ENCODE measurements at regions not wholly inside any gene's neighbourhood (a gene's known extent, or its start where the extent isn't known, plus 50 kb on each side); places are given as distances from the start of the nearest gene placed in this dataset.

DNA sequence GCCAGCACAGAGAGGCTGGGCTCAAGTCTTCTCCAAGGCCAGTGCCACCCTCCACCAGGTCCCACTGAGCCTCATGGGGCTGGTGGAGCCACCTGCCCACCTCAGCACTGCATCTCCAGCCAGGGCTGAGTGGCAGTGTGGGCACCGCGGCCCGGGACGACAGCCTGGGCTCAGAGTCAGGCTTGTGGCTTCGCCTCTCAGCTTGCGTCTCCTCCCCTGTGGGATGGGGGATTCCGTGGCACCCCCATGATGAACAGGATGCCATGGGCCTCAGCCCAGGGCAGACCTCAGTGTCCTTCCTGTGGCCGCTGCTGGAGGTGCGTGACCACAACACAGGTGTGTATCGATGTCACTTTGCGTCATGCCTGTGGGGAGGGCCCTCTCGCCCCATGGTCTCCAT, 136.4 kb upstream of the PPP1R26 start:
- no peak for TF ChIP-seq CTCF (IDR thresholded peaks at IDR 0.05; ENCODE audit: insufficient read depth, missing control alignments)
- no peak for FAIRE-seq

GRCh38 chr9:135343837-135344522, 135.6 kb upstream of the PPP1R26 start:
- TF ChIP-seq CTCF (IDR thresholded peaks at IDR 0.05; ENCODE audit: insufficient read depth, missing control alignments): peak; percentile 82
- DNase-seq (ENCODE audit: insufficient read length, low spot score): peak; percentile 73
- no peak for FAIRE-seq

More for the DNA sequence above, 136.4 kb upstream of the PPP1R26 start:
- DNase-seq (ENCODE audit: insufficient read length, low spot score): no peak

GRCh38 chr9:135344523-135344901, 135.1 kb upstream of the PPP1R26 start:
- FAIRE-seq: no peak
- DNase-seq (ENCODE audit: insufficient read length, low spot score): peak; percentile 90
- TF ChIP-seq CTCF (IDR thresholded peaks at IDR 0.05; ENCODE audit: insufficient read depth, missing control alignments): peak; percentile 12

DNA sequence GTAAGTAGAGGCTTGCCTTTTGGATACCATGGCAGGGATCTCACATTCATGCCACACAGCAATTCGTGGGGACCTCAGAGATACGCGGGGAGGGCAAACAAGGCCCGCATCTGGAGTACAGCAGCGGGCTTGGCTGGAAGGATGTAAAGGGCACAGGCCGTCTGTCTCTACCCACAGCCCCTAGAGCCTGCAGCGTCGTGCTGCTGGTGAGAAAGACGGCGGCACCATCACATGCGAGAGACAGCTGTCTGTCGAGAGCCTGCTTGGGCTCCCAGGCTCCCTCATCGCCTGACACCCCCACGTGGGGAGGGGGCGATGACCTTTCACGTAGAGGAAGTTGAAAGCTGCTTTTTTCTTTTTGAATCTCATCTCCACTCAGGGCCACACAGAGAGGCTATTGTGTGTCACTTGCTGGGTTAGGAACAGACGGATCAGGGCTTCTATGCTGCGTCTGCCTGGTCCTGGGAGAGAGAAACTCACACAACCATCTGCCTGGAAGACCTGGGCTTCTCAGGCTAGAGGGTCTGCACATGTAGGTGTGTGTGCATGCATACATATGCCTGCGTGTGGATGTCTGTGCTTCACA, 134.6 kb upstream of the PPP1R26 start:
- no peak for DNase-seq (ENCODE audit: insufficient read length, low spot score)
- FAIRE-seq: no peak
- TF ChIP-seq CTCF (IDR thresholded peaks at IDR 0.05; ENCODE audit: insufficient read depth, missing control alignments): no peak

DNA sequence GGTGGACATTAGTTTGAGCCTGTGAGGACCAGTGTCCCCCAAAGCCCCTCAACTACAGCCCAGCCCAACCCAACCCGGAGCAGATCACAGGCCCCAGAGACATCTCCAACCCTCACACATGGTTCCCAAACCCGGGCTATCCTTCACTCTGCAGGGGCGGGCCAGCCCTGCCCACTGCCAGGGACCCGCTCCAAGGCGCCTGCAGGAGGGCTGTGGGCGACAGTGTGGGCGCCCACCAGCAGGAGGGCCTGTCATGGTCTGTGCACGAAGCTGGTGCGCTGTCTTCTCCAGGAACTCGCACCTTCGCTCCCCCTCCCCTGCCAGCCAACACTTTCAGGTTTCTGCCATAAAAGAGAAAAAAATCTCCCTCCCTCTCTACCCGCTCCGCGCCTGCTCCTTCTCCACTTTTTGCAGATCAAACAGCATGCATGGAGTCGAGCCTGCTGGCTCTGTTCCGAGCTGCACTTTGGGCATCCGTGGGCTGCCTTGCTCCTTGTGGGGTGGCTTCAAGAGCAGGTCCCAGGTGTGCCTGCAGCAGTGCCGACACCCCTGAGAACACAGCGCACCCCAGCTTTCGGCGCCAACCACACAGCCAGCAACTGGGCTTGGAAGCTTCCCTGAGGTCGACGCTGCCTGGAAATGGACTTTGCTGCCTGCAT, 133.7 kb upstream of the PPP1R26 start:
- DNase-seq (ENCODE audit: insufficient read length, low spot score): no peak
- TF ChIP-seq CTCF (IDR thresholded peaks at IDR 0.05; ENCODE audit: insufficient read depth, missing control alignments): no peak
- FAIRE-seq: no peak

GRCh38 chr9:135346438-135347050, 133.0 kb upstream of the PPP1R26 start:
- DNase-seq (ENCODE audit: insufficient read length, low spot score): no peak
- FAIRE-seq: no peak
- no peak for TF ChIP-seq CTCF (IDR thresholded peaks at IDR 0.05; ENCODE audit: insufficient read depth, missing control alignments)

Measured in D721Med (cell line).